ENCODE measurements at regions not wholly inside any gene's neighbourhood (a gene's known extent, or its start where the extent isn't known, plus 50 kb on each side); places are given as distances from the start of the nearest gene placed in this dataset.

GRCh38 chr9:108234811-108235210 lies 621.0 kb downstream of the ACTL7B start:
- no peak for TF ChIP-seq POLR2A (IDR thresholded peaks at IDR 0.05)
- no peak for TF ChIP-seq CTCF (IDR thresholded peaks at IDR 0.05)

Measured in adrenal gland (tissue), 5 donors.